GM12891 (cell line): ENCODE measurements at regions not wholly inside any gene's neighbourhood (a gene's known extent, or its start where the extent isn't known, plus 50 kb on each side); places are given as distances from the start of the nearest gene placed in this dataset.

ENCODE experiments used
- DNase-seq: peaks from one replicate; pipeline ENCODE4 v3.0.0; 2011; ENCODE audit warnings: low spot score; ENCODE audit not compliant: insufficient read length
- FAIRE-seq: peaks from 2 replicates; lab custom pipeline; 2011; peaks lifted over from hg19 to GRCh38; lab: Jason Lieb, UNC
- PAX5 ChIP-seq: IDR thresholded peaks from 2 replicates; pipeline ENCODE4 v1.6.1; 2011; ENCODE audit warnings: low read length, moderate library complexity, mild to moderate bottlenecking; ENCODE audit not compliant: insufficient read depth, severe bottlenecking
- POLR2A ChIP-seq: IDR thresholded peaks from 2 replicates; pipeline ENCODE4 v1.6.1; 2011; ENCODE audit warnings: low read depth, low read length, control low read depth
- POLR2AphosphoS5 ChIP-seq: IDR thresholded peaks from 2 replicates; pipeline ENCODE4 v1.6.1; 2011; ENCODE audit warnings: low read depth, low read length, control low read depth
- POU2F2 ChIP-seq: IDR thresholded peaks from 2 replicates; pipeline ENCODE4 v1.6.1; 2011; ENCODE audit warnings: low read depth, mild to moderate bottlenecking, control low read depth, low read length, moderate library complexity
- SPI1 ChIP-seq: IDR thresholded peaks from 2 replicates; pipeline ENCODE4 v1.6.1; 2011; ENCODE audit warnings: low read depth, low read length, control low read depth
- TAF1 ChIP-seq: IDR thresholded peaks from 2 replicates; pipeline ENCODE4 v1.6.1; 2011; ENCODE audit warnings: low read depth, low read length, control low read depth

- no peak for FAIRE-seq
Observed at GRCh38 chr4:10172278-10172921, 55.8 kb upstream of the WDR1 start.

GRCh38 chr4:10171055-10171454 is 54.5 kb upstream of the WDR1 start:
- FAIRE-seq, result no peak
- TF ChIP-seq POU2F2, result no peak
- no peak for DNase-seq

More at GRCh38 chr4:10172278-10172921, 55.8 kb upstream of the WDR1 start:
- TF ChIP-seq TAF1 (no peak), POLR2A (no peak), PAX5 (no peak), POLR2AphosphoS5 (no peak), POU2F2 (no peak), SPI1 (no peak)
- no peak for DNase-seq

- FAIRE-seq (no peak), DNase-seq (no peak)
- no peak for TF ChIP-seq POLR2A
- TF ChIP-seq POLR2AphosphoS5, result no peak
- no peak for TF ChIP-seq TAF1
- no peak for TF ChIP-seq SPI1
- no peak for TF ChIP-seq POU2F2
- TF ChIP-seq PAX5, result no peak
Observed at GRCh38 chr4:10169839-10170387, 53.3 kb upstream of the WDR1 start.

GRCh38 chr4:10168151-10168550 is 51.6 kb upstream of the WDR1 start:
- no peak for TF ChIP-seq POLR2AphosphoS5
- TF ChIP-seq POLR2A, result no peak
- no peak for TF ChIP-seq POU2F2
- no peak for TF ChIP-seq SPI1
- TF ChIP-seq PAX5, result no peak
- no peak for TF ChIP-seq TAF1
- FAIRE-seq (no peak), DNase-seq (no peak)

GRCh38 chr4:10167201-10167600 is 50.6 kb upstream of the WDR1 start:
- no peak for FAIRE-seq
- no peak for DNase-seq
- no peak for TF ChIP-seq POU2F2
- no peak for TF ChIP-seq POLR2A
- no peak for TF ChIP-seq SPI1
- TF ChIP-seq POLR2AphosphoS5, result no peak
- TF ChIP-seq PAX5, result no peak
- no peak for TF ChIP-seq TAF1
